ENCODE measurements at regions not wholly inside any gene's neighbourhood (a gene's known extent, or its start where the extent isn't known, plus 50 kb on each side); places are given as distances from the start of the nearest gene placed in this dataset.

DNA sequence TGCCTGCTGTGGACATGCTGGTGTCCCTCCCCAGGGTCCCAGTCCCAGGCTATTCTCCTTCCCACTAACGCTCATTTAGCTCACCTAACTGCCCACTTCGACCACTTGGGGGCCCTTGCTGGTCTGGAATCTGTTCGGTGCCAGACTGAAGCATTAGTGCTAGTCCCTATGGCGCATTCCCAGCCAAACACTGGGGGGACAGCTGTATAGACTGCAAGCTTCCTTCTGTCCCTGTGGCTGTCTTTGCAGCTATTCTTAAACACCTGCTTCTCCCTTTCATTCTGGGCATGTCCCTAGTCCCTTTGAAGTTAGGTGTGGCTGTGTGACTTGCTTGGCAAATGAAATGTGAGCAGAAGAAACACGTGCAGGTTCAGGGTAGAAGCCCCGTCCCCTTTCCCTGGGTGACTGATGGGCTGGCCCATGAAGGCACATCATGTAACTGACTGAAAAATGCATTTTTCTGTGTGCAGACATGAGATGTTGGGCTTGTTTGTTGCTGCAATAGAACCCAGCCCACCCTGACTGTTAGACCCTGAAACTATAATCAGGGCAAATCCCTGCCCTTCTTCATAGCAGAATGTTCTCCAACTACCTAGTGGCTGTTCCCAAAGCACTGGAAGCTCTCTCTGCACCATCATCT, 134.4 kb downstream of the BARX1 start:
- Histone ChIP-seq H2AFZ (ENCODE audit: low read length) (no peak overlapping the region), H4K20me1 (replicated peaks in 1 of 2; ENCODE audit: control insufficient read depth in 1 of 2, insufficient read depth in 2 of 2, low read length in 2 of 2) (no peaks in the 10 kb centered on the region), H3K18ac (ENCODE audit: extremely low read depth, low read length) (no peak overlapping the region), H2AK5ac (ENCODE audit: low read depth, low read length) (no peak overlapping the region), H3K23ac (ENCODE audit: insufficient read length) (no peak overlapping the region), H3K9ac (replicated peaks in 1 of 4; ENCODE audit: extremely low read depth in 1 of 4, low read depth in 3 of 4, low read length in 3 of 4) (no peak overlapping the region), H3K9me3 (ENCODE audit: insufficient read depth in 2 of 2, low read depth in 1 of 2, low read length in 1 of 2) (no peaks in the 10 kb centered on the region; a peak in 1 of 4 replicates), H4K8ac (ENCODE audit: extremely low read depth, insufficient read depth, low read length) (no peak overlapping the region), H4K91ac (replicated peaks; ENCODE audit: insufficient read length, low read length) (no peak overlapping the region), H4K5ac (ENCODE audit: insufficient read length, low read depth, low read length) (no peak overlapping the region), H2BK12ac (ENCODE audit: low read depth, low read length) (no peak overlapping the region), H3K79me1 (ENCODE audit: low read depth, low read length) (no peaks in the 10 kb centered on the region), H3K4ac (replicated peaks; ENCODE audit: insufficient read length, low read depth, low read length) (no peak overlapping the region), H3K23me2 (ENCODE audit: low read depth, low read length) (no peaks in the 10 kb centered on the region; the same call in 1 of the 2 replicates), H2BK15ac (ENCODE audit: low read length) (no peak overlapping the region; the same call in 1 of the 2 replicates), H2BK5ac (ENCODE audit: low read depth, low read length) (no peak overlapping the region), H3K14ac (ENCODE audit: insufficient read length) (no peak overlapping the region), H3K4me1 (replicated peaks in 1 of 4; ENCODE audit: control insufficient read depth in 3 of 4, insufficient read depth in 4 of 4, low read length in 3 of 4) (no peaks in the 10 kb centered on the region; a peak in 1 of 7 replicates), H2BK20ac (ENCODE audit: low read length) (no peak overlapping the region), H3K56ac (replicated peaks; ENCODE audit: insufficient read length, low read depth, low read length) (no peak overlapping the region), H3K4me3 (ENCODE audit: extremely low read depth in 1 of 4, insufficient read depth in 2 of 4, low read depth in 3 of 4, low read length in 4 of 4) (no peak overlapping the region), H3K27me3 (replicated peaks in 1 of 4; ENCODE audit: control insufficient read depth in 3 of 4, extremely low read depth in 1 of 4, insufficient read depth in 3 of 4, low read length in 3 of 4) (peaks cover 0 to 3% (median 0%) of the 10 kb centered on the region in 4 experiments; a peak in 3 of 7 replicates), H3K4me2 (ENCODE audit: insufficient read depth in 1 of 2, low read depth in 2 of 2, low read length in 2 of 2) (no peak overlapping the region), H3K27ac (ENCODE audit: low read depth, low read length) (no peak overlapping the region), H2BK120ac (replicated peaks; ENCODE audit: low read depth, low read length) (no peak overlapping the region), H3K36me3 (ENCODE audit: control insufficient read depth in 2 of 4, insufficient read depth in 4 of 4, low read length in 3 of 4) (no peaks in the 10 kb centered on the region), H3K79me2 (ENCODE audit: control insufficient read depth in 1 of 2, insufficient read depth in 2 of 2, low read length in 2 of 2) (no peaks in the 10 kb centered on the region)
- DNase-seq (ENCODE audit: low read depth in 1 of 2, low spot score in 2 of 2), result no peak
- TF ChIP-seq SP4 (IDR thresholded peaks at IDR 0.05; ENCODE audit: low read length) (no peak), RAD21 (IDR thresholded peaks at IDR 0.05 in 1 of 2, conservative IDR thresholded peaks at IDR 0.05 in 1 of 2; ENCODE audit: low read depth in 2 of 2, low read length in 2 of 2) (peak; percentile 43 to 59), BCL11A (IDR thresholded peaks at IDR 0.05; ENCODE audit: low read depth in 2 of 2, low read length in 2 of 2) (no peak), HDAC6 (IDR thresholded peaks at IDR 0.05; ENCODE audit: low read depth, low read length) (no peak), NANOG (IDR thresholded peaks at IDR 0.05; ENCODE audit: insufficient read depth, low read depth, low read length, poor library complexity, severe bottlenecking) (no peak)
- TF ChIP-seq, protein P1, sequence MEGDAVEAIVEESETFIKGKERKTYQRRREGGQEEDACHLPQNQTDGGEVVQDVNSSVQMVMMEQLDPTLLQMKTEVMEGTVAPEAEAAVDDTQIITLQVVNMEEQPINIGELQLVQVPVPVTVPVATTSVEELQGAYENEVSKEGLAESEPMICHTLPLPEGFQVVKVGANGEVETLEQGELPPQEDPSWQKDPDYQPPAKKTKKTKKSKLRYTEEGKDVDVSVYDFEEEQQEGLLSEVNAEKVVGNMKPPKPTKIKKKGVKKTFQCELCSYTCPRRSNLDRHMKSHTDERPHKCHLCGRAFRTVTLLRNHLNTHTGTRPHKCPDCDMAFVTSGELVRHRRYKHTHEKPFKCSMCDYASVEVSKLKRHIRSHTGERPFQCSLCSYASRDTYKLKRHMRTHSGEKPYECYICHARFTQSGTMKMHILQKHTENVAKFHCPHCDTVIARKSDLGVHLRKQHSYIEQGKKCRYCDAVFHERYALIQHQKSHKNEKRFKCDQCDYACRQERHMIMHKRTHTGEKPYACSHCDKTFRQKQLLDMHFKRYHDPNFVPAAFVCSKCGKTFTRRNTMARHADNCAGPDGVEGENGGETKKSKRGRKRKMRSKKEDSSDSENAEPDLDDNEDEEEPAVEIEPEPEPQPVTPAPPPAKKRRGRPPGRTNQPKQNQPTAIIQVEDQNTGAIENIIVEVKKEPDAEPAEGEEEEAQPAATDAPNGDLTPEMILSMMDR (IDR thresholded peaks at IDR 0.05; ENCODE audit: control extremely low read depth in 1 of 3, insufficient read depth in 1 of 3, low read depth in 1 of 3, low read length in 3 of 3), result peak in 2 of 3 experiments; percentile 66 to 72; a peak in 3 of 4 replicates
- ChIA-PET CTCF (ENCODE audit: partially characterized antibody) (interaction anchor here (0.5 to 3.6 kb wide), 27 partner anchors 10 to 193 kb away, joined by 3 to 23 read pairs (median 4); no protein-coding TSS in a partner anchor), POLR2A (ENCODE audit: partially characterized antibody) (interaction anchor here (0.8 kb wide), 1 partner anchor 11 kb away, joined by 5 read pairs; no protein-coding TSS in a partner anchor)
- FAIRE-seq, result peak; percentile 52
- WGBS, 2 experiments (ENCODE audit: extremely low coverage in 1 of 2, insufficient coverage in 1 of 2, insufficient read length in 1 of 2, insufficient replicate concordance in 2 of 2, low coverage in 1 of 2, low lambda C conversion rate in 2 of 2, missing lambda C conversion rate in 1 of 2), result 69% methylated on average over 6 of the region's 6 CpGs; no CpG with 5 or more reads in 1 of the 2 experiments
